DMS153 (cell line): ENCODE measurements at regions not wholly inside any gene's neighbourhood (a gene's known extent, or its start where the extent isn't known, plus 50 kb on each side); places are given as distances from the start of the nearest gene placed in this dataset.
"Not testable (repeated sequence)": the region's sequence is repeated elsewhere in the genome, so short reads cannot be mapped to it uniquely, and the experiment has no call there.

Source experiments
- DNase-seq: peaks from one replicate; lab custom pipeline; 2025; lab: John Stamatoyannopoulos, UW

- no peak for DNase-seq
These were observed 257.7 kb upstream of the MYT1L start for GRCh38 chr2:2588777-2589176.

- no peak for DNase-seq
These were observed 256.3 kb upstream of the MYT1L start for GRCh38 chr2:2587354-2587753.

DNA sequence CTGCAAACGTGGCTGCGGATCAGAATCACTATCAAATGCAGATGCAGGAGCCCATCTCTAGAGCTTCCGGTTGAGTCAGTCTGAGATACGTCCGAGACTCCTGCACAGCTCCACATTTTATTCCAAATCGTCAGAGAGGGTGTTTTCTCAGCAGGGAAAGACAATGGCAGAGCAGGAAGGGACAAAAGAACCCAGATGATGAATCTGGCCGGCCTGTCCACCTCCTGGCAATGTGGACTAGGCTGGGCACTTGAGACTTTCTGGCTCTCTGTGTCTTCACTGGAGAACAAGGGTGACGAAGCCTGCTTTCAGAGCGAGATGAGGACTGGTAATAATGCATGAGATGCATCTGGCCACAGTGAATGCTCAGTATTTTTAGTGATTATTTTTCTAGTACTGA lies 255.9 kb upstream of the MYT1L start:
- no peak for DNase-seq

DNA sequence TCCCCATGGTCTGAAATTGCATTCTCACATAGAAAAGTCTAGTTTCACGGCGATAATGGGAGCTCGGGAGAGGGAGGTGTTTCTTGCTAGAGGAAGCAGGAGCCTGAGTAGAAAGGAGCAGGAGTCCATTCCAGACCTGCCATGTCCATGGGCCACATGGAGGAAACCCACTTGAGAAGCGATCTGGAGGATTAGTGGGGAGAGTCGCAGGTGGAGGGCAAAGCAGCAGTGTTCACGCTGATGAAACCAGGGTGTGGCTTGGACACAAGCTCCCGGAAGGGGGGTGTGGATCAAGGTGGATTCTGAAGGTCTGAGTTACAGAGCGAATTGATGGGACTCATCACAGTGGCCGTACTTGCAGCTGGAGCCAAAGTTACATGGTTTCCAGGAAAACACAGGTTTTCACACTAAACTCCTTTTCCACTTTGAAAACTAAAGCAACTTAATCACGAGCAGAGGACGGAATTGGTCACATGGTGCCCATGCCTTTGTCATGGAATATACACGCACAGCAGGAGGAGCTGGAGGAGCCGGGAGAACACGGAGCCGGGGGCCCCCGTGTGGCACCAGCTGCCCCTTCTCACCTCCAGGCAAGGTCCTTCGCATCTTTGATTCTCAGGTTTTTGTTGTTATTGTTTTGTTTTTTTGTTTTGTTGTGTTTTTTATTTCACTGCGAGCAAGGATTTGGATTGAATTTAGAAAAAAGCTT lies 255.1 kb upstream of the MYT1L start:
- no peak for DNase-seq

GRCh38 chr2:2582998-2583545 lies 252.0 kb upstream of the MYT1L start:
- DNase-seq, result no peak

DNA sequence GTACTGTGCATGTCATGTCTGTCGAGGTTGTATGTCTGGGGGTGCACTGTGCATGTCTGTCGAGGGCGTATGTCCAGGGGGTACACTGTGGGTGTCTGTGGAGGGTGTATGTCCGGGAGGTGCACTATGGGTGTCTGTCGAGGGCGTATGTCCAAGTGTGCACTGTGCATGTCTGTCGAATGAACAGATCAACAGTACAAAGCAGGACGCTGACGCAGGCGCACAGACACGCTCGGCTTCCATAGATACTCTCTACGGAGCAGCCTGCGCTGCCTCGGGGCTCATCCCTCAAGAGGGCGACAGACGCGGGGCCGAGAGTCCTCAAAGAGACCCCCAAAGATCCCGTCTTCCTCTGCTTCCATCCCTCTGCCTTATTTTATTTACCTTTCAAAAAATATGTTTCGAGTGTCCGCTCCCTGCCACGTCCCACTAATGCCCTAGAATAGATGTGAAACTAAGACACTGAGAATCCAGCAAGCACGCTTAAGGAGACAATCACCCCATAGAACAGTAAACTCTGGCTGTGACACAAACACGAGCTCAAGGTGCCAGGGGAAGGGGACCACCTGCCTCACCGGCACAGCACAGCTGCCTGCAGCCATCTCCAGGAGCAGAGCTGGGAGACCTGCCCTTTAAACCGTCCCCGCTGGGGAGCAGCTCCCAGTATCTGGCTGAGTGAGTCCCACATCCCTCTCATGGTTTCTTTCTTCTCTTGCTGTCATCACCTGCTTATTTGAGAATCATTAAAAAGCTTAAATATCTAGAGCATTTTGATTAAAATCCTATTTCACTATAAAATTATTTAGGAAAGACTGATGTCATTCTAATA lies 250.5 kb upstream of the MYT1L start:
- no peak for DNase-seq

DNA sequence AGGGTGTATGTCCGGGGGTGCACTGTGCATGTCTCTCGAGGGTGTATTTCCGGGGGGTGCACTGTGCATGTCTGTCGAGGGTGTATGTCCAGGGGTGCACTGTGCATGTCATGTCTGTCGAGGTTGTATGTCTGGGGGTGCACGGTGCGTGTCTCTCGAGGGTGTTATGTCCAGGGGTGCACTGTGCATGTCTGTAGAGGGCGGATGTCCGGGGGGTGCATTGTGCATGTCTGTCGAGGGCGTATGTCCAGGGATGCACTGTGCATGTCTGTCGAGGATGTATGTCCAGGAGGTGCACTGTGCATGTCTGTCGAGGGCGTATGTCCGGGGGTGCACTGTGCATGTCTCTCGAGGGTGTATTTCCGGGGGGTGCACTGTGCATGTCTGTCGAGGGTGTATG lies 249.8 kb upstream of the MYT1L start:
- not testable (repeated sequence) for DNase-seq

GRCh38 chr2:2580341-2580740 lies 249.3 kb upstream of the MYT1L start:
- DNase-seq, result no peak

DNA sequence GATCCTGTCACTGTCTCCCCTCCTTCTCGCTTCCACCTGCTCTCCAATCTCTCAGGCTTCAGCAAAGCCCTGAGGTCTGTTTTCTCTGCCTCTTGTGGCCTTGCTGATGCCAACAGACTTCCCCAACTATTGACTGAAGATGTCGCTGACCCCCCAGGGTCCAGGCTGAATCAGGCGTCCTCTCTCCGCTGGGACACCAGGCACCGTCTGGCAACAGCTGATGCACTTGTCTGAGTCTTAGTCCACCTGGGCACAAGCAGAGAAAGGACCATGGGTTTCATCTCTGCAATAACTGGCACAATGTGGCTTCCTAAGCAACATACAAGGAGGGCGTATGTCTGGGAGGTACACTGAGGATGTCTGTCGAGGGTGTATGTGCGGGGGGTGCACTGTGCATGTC lies 248.7 kb upstream of the MYT1L start:
- DNase-seq, result no peak

DNA sequence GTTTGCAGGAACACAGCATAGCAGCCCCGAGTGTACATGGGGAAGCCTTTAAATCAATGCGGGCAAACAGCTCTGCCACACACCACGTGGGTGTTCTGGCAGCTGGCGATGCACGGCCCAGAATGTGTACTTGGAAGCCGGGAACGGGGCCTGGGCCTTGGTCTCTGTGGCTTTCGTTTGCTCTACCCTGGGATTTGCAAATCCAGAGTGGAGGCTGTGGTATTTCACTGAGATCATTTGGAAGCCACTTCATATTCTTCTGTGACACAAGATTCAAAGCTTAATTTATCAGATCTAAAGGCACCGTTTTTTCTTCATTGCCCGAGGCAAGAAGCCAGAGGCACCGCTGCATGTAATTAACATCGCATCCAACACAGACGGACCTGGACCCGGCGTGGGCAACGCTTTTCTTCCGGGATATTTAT lies 246.3 kb upstream of the MYT1L start:
- peak; percentile 65 for DNase-seq

GRCh38 chr2:2575870-2576386 lies 244.9 kb upstream of the MYT1L start:
- DNase-seq, result peak; percentile 72

GRCh38 chr2:2575181-2575577 lies 244.1 kb upstream of the MYT1L start:
- DNase-seq, result no peak

DNA sequence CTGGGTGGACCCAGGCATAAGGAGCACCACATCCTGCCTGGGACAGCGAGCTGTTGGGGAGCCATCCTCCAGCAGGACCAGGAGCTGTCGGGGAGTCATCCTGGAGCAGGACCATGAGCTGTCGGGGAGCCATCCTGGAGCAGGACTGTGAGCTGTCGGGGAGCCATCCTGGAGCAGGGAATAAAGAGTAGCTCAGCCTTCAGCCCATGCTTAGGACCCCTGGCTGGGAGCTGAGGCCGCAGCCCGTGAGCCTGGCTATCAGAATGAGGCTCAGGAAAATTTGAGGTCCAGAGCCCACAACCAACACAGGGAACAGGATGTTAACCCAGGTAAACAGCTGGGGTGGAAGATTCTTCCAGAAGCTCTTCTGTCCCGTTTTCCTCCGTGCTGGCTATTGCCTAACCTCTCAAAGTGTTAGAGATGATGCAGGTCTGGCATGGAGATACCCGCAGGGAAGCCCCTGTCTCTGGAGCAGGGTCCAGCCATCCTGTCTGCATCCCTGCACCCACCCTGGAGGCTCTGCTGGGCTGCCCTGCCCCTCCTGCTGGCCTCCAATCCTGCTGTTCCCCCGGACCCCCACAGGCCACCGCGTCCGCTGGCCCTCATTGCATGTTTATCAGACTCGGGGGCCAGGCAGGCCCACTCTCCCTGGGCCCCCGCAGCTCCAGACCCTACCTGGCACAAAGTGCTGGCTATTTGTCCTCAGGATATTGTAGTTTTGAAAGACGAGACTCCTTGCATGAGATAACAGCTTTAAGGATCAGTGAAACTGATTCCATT lies 243.5 kb upstream of the MYT1L start:
- no peak for DNase-seq

DNA sequence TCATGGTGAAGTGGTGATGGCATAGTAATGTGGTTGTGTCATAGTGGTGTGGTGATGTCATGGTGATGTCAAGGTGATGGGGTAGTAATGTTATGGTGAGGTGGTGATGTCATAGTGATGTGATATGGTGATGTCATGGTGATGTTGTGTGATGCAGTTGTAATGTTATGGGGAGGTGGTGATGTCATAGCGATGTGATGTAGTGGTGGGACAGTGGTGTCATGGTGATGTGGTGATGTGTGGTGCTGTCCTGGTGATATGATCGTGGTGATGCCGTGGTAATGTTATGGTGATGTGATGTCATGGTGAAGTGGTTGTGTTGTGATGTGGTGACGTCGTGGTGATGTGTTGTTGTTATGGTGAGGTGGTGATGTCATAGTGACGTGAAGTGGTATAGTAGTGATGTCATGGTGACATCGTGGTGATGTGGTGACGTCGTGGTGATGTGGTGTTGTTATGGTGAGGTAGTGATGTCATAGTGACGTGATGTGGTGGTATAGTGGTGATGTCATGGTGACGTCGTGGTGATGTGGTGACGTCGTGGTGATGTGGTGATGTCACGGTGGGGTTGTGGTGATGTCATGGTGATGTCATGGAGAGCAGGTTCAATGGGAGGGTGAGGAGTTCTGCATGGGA lies 242.7 kb upstream of the MYT1L start:
- no peak for DNase-seq

DNA sequence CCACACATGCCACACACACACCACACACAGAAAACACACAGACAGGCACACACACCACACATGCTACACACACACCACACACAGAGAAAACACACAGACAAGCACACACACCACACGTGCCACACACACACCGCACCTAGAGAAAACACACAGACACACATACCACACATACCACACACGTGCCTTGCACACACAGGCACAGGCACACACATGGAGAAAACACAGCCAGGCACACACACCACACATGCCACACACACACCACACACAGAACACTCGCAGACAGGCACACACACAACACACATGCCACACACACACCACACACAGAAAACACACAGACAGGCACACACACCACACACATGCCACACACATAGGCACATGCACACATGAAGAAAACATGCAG lies 242.1 kb upstream of the MYT1L start:
- DNase-seq, result no peak

DNA sequence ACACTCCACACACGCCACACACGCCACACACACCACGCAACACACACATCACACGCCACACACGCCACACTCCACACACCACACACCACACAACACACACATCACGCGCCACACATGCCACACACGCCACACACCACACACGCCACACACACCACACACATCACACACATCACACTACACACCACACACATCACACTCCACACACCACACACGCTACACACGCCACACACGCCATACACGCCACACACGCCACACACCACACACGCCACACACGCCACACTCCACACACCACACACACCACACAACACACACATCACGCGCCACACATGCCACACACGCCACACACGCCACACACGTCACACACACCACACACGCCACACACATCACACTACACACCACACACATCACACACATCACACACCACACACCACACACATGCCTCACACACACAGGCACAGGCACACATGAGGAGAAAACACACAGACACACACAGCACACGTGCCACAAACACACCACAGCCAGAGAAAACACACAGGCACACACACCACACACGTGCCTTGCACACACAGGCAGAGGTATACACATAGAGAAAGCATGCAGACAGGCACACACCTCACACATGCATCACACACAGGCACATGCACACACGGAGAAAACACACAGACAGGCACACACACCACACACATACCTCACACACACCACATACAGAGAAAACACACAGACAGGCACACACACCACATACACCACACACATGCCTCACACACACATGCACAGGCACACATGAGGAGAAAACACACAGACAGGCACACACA lies 241.5 kb upstream of the MYT1L start:
- DNase-seq, result no peak

- DNase-seq, result no peak
These were observed 240.5 kb upstream of the MYT1L start for GRCh38 chr2:2571301-2572150.

DNA sequence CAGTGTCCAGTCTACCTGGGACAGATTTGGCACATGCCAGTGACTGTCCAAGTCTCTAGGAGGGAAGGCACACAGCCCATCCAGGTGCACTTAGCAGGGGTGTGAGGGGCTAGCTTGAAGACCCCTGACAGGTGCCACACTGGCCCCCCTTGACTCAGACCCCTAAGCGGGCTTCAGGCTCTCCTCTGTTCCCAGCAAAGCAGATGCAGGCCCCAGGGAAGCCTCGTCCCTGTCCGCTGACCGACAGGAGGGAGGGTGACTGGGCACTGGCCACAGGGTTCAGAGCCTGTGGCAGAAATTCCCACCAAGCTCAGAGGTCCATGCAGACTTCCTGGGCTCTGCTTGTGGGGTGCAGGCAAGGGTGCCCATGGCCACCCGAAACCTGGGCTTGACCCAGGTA lies 239.8 kb upstream of the MYT1L start:
- no peak for DNase-seq

DNA sequence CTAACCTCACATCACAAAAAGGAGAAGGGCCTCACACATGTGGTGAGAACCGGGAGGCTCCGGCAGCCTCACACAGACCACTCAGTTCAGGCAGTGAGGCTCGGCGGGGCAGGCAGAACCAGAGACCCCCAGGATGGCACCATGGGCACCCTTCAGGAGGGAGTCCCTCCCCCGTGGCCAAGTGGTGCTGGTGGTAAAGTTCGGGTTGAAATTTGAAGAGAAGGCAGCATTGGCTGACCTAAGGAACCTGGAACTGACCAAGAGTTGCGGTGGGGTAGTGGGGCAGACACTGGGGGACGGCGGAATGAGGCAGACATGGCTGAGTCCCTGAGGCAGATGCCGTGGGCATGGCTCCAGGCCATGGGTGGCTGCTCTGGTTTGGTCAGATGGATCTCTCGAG lies 239.3 kb upstream of the MYT1L start:
- DNase-seq, result no peak

DNA sequence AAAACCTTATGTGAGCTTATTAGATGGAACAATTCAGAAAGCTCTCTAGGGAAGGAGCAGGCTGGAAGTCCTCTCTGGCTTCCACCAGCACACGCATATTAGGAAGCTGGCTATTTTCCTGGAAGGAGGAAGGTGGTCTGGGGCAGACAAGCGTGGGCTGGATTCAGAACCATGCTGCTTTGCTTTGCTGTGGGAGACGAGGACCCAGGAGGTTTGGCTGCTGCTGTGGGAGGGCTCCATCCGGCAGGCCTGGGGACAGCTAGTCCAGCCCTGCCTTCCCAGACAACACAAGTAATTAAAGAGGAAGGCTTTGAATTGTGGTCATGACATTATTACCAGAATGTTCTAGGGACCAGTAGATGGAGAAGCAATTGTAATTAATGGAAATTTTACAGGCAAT lies 238.8 kb upstream of the MYT1L start:
- DNase-seq, result no peak
